ENCODE measurements at regions not wholly inside any gene's neighbourhood (a gene's known extent, or its start where the extent isn't known, plus 50 kb on each side); places are given as distances from the start of the nearest gene placed in this dataset.

GRCh38 chr9:73412874-73413273 is 261.2 kb downstream of the ANXA1 start (continued):
- no peak for TF ChIP-seq ZNF114 (CRISPR knock-in tag; IDR thresholded peaks at IDR 0.05)

- no peaks in the 10 kb centered on the region for H3K27me3 ChIP-seq (ENCODE audit: insufficient read depth)
- H3K27ac Mint-ChIP-seq: no peak overlapping the region
- no peak for DNase-seq (ENCODE audit: low spot score)
- no peaks in the 10 kb centered on the region for H3K36me3 ChIP-seq (ENCODE audit: insufficient read depth)
- TF ChIP-seq ZNF331 (CRISPR knock-in tag; IDR thresholded peaks at IDR 0.05; ENCODE audit: low read depth) (no peak), REST (IDR thresholded peaks at IDR 0.05; ENCODE audit: unreplicated experiment) (no peak), STAT1 (IDR thresholded peaks at IDR 0.05; ENCODE audit: unreplicated experiment) (no peak), JUNB (IDR thresholded peaks at IDR 0.05; ENCODE audit: unreplicated experiment) (no peak), EZH2 (IDR thresholded peaks at IDR 0.05; ENCODE audit: low read depth, unreplicated experiment) (no peak), ZNF114 (CRISPR knock-in tag; IDR thresholded peaks at IDR 0.05) (no peak), EZH2phosphoT487 (IDR thresholded peaks at IDR 0.05; ENCODE audit: unreplicated experiment) (no peak)
- H3K4me1 ChIP-seq (ENCODE audit: insufficient read depth): no peaks in the 10 kb centered on the region
- H3K4me3 ChIP-seq: no peak overlapping the region
- no peak overlapping the region for H3K4me3 Mint-ChIP-seq
- no peaks in the 10 kb centered on the region for H3K4me1 Mint-ChIP-seq
- no peak for ATAC-seq
- no peak overlapping the region for H3K4me2 ChIP-seq
- H3K27me3 Mint-ChIP-seq (ENCODE audit: insufficient read depth, low read depth, poor library complexity): no peaks in the 10 kb centered on the region
- no peak overlapping the region for H3K27ac ChIP-seq (ENCODE audit: low read depth)
- H3K9me3 Mint-ChIP-seq: no peaks in the 10 kb centered on the region
- H3K9me2 ChIP-seq (ENCODE audit: insufficient read depth): peaks cover 5% of the 10 kb centered on the region; the same call in 1 of the 2 replicates
- H3F3A ChIP-seq (replicated peaks; ENCODE audit: low read depth): no peaks in the 10 kb centered on the region
- no peak overlapping the region for H2AFZ ChIP-seq
- no peaks in the 10 kb centered on the region for H3K79me2 ChIP-seq (replicated peaks; ENCODE audit: insufficient read depth)
- H4K20me1 ChIP-seq (replicated peaks; ENCODE audit: insufficient read depth): no peaks in the 10 kb centered on the region
- no peaks in the 10 kb centered on the region for H3K36me3 Mint-ChIP-seq (ENCODE audit: low read depth)
Observed at GRCh38 chr9:73423891-73424290, 272.2 kb downstream of the ANXA1 start.

GRCh38 chr9:73426269-73426668 is 274.6 kb downstream of the ANXA1 start:
- Histone ChIP-seq H3K9me2 (ENCODE audit: insufficient read depth) (no peaks in the 10 kb centered on the region), H3K36me3 (ENCODE audit: insufficient read depth) (no peaks in the 10 kb centered on the region), H3F3A (replicated peaks; ENCODE audit: low read depth) (no peaks in the 10 kb centered on the region), H2AFZ (no peak overlapping the region), H3K4me3 (no peak overlapping the region), H3K4me1 (ENCODE audit: insufficient read depth) (no peaks in the 10 kb centered on the region), H4K20me1 (replicated peaks; ENCODE audit: insufficient read depth) (no peaks in the 10 kb centered on the region), H3K4me2 (no peak overlapping the region), H3K27me3 (ENCODE audit: insufficient read depth) (no peaks in the 10 kb centered on the region), H3K27ac (ENCODE audit: low read depth) (no peak overlapping the region), H3K79me2 (replicated peaks; ENCODE audit: insufficient read depth) (no peaks in the 10 kb centered on the region)
- H3K27me3 Mint-ChIP-seq (ENCODE audit: insufficient read depth, low read depth, poor library complexity): no peaks in the 10 kb centered on the region
- DNase-seq (ENCODE audit: low spot score) (no peak), ATAC-seq (no peak)
- no peak overlapping the region for H3K4me3 Mint-ChIP-seq
- H3K9me3 Mint-ChIP-seq: no peaks in the 10 kb centered on the region
- H3K27ac Mint-ChIP-seq: no peak overlapping the region
- no peaks in the 10 kb centered on the region for H3K36me3 Mint-ChIP-seq (ENCODE audit: low read depth)
- no peaks in the 10 kb centered on the region for H3K4me1 Mint-ChIP-seq
- TF ChIP-seq ZNF462 (CRISPR knock-in tag; IDR thresholded peaks at IDR 0.05) (no peak), EZH2 (IDR thresholded peaks at IDR 0.05; ENCODE audit: low read depth, unreplicated experiment) (no peak), CTCF (conservative IDR thresholded peaks at IDR 0.05; ENCODE audit: low read depth in 2 of 2) (no peak), POLR2AphosphoS5 (IDR thresholded peaks at IDR 0.05; ENCODE audit: low read depth) (no peak)
